Activated T-helper 9 cell treated with anti-CD3 and anti-CD28 coated beads, Interleukin-2, amount 50 U/mL, for 16 hours (primary cell): ENCODE measurements at regions not wholly inside any gene's neighbourhood (a gene's known extent, or its start where the extent isn't known, plus 50 kb on each side); places are given as distances from the start of the nearest gene placed in this dataset.
"Not testable (repeated sequence)": the region's sequence is repeated elsewhere in the genome, so short reads cannot be mapped to it uniquely, and the experiment has no call there.

Experiments used
- DNase-seq: peaks from one replicate; pipeline ENCODE4 v3.0.0-alpha.2; 2020; ENCODE audit warnings: low read depth

DNA sequence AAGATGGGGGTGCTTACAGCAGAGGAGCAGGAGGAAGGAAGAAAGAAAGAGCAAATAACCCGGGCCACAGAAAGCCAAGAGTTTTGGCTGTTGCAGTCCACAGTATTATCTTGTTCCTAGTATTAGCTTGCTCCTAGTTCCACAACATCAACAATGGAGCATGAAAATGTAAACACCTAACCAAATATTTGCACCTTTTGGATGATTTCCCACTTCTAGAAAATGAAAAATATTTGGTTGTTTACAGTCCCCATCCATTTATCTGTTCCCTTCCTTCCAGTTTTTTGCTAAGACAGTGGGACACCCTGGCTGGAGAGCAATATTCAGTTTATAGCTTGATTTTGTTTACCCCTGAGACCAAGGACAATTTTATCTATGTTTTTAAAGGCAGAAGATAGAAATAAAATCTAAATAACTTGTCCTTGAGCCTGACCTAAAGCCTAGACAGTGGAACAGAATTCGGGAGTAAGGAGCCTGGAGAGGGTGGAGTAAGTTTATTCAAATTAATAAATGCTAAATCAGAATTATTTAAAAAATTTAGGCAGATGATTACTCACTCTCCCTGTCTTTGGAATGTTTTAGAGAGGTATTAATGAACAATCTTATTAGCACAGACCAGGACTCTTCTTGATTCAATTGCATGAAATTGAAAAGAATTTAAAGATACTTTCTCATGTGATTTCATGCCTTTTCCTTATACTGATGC, 51.6 kb downstream of the RESF1 start:
- no peak for DNase-seq

DNA sequence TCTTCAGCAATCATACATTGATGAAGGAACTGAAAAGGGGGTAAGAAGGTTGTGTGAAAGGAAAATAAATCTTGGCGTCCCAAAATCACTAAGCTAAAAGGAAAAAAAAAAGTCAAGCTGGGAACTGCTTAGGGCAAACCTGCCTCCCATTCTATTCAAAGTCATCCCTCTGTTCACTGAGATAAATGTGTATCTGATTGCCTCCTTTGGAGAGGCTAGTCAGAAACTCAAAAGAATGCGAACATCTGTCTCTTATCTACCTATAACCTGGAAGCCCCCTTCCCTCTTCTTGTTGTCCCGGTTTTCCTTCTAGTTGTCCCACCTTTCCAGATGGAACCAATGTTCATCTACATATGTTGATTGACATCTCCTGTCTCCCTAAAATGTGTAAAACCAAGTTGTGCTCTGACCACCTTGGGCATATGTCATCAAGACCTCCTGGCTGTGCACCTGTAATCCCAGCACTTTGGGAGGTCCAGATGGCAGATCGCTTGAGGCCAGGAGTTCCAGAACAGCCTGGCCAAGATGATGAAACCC, 53.1 kb downstream of the RESF1 start:
- DNase-seq: no peak

DNA sequence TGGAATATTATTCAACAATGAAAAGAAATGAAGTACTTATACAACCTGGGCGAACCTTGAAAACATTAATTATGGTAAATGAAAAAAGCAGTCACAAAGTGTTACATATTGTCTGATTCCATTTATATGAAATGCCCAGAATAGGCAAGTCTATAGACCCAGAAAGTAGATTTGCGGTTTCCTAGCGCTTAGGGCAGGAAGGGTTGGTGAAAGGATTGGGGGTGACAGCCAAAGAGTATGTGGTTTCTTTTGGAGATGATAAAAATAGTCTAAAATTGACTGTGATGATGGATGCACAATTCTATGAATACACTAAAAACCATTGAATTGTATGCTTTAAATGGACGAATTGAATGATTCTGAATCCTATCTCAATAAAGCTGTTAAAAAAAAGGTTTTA, 55.8 kb downstream of the RESF1 start:
- DNase-seq: no peak

DNA sequence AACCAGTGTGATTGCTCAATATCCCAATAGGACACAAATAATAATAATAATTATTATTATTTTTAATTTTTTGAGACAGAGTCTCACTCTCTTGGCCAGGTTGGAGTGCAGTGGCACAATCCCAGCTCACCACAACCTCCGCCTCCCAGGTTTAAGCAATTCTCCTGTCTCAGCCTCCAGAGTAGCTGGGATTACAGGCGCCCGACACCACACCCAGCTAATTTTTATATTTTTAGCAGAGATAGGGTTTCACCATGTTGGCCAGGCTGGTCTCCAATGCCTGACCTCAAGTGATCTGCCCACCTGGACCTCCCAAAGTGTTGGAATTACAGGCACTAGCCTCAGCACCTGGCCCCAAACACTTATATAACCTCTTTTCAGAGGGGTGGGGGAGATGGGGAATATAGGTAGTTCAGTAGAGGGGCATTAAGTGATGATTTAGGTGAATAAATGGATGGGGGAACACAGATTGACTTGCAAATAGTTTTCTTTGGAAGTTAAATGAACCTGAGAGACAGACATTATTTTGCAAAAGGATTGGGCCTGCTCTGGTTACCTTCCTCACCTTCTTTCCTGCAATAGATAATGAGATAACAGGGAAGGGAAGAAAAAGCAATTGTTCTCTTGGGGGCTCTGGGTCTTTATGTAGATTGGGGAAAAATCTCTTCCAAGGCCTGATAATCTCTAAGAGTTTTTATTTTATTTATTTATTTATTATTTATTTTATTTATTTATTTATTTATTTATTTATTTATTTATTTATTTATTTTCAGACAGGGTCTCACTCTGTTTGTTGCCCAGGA, 57.7 kb downstream of the RESF1 start:
- no peak for DNase-seq

DNA sequence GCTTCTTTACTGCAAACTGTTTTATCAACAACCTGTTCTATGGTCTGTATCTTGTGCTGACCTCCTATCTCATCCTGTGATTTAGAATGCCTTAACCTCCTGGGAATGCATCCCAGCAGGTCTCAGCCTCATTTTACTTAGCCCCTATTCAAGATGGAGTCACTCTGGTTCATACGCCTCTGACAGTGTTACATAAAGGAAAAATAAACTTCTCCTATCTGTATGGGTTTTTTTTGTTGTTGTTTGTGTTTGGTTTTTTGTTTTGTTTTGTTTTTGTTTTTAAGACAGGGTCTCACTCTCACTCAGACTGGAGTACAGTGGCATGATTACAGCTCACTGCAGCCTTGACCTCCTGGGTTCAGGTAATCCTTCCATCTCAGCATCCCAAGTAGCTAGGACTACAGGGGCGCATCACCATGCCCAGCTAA, 62.1 kb downstream of the RESF1 start:
- no peak for DNase-seq

DNA sequence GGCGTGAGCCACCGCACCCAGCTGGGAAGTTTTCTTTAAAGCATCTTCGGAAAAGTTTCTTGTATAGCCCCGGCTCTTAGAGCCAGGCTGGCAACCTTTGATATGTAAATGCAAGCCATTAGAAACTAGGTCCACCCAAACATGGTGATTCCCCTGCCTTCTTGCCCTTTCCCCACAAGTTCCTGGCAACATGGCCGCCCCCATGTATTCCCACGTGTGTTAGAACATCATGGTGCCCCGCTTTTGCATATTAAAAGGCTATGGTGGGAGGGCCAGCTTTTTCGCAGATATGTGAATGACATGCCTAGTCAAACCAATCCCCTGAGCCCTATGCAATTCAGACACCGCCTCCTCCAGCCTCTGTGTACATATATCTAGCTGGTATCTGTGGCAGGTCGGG, 63.2 kb downstream of the RESF1 start:
- DNase-seq: not testable (repeated sequence)

DNA sequence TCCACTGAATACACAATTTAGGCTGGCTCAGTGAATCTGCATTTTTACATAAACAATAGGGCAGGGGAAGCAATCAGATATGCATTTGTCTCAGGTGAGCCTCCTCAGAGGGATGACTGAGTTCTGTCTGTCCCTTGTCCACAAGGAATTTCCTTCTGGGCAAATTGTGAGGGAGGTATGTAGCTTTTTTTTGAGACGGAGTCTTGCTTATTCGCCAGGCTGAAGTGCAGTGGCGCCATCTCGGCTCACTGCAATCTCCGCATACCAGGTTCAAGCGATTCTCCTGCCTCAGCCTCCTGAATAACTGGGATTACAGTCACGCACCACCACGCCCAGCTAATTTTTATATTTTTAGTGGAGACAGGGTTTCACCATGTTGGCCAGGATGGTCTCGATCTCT, 64.6 kb downstream of the RESF1 start:
- not testable (repeated sequence) for DNase-seq

DNA sequence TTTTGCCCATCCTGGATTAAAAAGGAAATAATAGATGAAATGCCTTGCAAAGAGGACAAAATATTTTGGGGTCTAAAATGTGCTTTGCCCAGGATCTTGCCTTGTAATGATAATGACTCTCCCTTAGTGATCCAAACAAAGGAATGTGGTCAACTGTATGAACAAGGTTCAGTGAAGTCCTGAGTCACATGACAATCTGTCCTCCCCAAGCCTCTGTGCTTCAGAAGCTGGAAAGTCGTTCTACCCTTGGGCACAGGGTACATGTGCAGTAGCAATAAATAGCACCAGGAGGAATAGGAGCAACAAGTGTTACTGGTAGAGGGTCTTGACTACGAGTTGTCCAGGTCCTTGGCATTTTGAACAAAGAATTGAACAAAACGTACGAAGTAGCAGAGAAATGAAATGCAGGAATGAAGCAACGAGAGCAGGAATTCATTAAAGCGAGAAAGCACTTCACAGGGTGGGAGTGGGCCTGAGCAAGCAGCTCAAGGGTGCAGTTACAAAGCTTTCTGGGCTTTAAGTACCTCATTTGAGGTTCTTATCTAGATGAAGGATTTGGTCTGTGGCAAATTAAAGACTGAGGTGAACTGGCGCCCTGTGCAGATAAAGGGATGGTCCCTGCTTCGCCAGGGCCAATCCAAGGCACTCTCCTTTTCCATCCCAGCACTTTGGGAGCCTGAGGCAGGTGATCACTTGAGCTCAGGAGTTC, 65.8 kb downstream of the RESF1 start:
- DNase-seq: no peak

DNA sequence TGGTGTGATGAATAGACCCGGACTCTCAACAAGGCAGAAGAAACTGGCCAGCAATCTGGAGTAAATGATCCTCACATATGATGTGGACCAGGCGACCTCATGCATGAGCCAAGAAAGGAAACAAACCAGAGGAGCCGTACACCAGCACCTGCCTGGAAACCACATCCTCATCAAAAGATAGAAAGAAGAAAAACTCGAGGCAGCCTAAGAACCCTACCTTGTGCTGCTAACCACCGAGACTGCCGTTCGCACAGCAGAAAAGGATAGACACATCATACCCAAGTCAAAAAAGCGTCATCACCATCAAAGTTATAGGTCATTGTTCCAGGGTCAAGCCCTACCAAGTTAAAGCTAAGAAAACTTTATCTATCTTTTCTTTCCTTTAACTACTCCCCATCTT, 66.7 kb downstream of the RESF1 start:
- peak; percentile 2 for DNase-seq

DNA sequence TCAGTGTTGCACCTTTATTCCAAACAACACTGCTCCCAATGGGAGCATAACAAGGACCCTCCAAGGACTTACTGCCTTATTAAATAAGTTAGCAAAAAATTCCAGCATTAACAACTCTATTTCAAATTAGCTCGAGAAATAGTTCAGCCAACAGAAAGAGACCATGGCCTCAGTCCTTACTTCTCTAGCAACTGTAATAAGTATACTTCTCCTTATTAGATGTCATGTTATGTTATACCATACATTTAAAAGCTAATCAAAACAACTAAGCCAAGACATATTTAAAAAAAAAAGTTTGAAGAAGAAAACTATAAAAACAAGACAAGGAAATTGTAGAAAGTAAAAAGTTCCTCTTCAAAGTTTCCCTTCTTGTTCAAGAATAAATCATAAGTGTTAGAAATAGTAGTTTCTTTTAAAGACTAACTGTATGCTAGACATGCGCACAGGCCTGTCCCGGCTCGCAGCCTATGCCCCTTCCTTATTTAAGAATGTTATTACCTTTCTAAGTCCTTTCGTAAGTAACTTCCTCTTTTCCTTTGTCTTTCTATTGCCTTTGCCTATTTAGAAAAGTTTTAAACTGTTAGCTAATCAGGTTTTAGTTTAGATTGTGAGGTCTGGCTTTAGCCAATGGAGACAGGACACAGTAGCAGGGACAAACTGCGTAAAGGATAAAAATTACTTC, 68.6 kb downstream of the RESF1 start:
- no peak for DNase-seq

DNA sequence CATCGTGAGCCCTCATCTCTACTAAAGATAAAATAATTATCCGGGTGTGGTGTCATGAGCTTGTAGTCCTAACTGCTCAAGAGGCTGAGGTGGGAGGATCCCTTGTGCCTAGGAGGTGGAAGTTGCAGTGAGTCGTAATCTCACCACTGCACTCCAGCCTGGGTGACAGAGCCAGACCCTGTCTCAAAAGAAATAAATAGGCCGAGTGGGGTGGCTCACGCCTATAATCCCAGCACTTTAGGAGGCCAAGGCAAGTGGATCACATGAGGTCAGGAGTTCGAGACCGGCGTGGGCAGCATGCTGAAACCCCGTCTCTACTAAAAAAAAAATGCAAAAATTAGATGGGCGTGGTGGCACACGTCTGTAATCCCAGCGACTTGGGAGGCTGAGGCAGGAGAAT, 70.9 kb downstream of the RESF1 start:
- DNase-seq: no peak

DNA sequence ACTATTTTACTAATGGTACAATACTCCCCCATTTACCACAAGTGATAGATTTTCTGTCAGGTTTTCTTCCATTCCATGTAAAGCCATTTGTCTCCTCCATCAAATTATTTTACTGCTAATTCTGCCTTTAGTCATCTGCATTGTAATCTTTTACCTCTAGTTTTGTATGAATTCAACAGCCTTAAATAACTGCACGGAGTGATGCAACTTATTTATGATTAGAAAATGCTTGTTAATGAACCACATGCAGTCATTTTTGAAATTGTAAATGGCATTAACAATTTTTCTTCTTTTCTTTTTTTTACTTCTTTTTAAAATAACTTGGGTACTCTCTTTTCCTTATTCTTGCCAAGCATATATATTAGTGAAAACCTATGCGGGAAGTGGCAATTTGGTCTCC, 71.5 kb downstream of the RESF1 start:
- DNase-seq: no peak

DNA sequence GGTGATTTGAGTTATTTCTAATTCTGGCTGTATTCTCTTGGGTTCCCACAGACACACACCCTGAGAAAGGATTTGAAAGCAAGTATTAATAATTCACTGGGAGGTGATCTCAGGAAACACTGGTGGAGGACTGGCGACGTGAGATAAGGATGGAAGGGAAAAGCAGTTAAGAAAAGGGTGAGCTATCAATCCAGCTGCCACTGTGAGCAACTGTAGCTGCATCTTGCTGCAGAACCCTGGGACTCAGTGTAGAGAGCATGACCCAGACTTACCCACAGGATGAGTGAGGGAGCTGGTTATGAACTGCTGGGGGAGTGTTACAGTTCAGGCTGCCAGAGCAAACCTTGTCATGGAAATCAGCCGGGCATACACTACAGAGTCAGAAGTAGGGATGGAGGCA, 71.9 kb downstream of the RESF1 start:
- DNase-seq: no peak

DNA sequence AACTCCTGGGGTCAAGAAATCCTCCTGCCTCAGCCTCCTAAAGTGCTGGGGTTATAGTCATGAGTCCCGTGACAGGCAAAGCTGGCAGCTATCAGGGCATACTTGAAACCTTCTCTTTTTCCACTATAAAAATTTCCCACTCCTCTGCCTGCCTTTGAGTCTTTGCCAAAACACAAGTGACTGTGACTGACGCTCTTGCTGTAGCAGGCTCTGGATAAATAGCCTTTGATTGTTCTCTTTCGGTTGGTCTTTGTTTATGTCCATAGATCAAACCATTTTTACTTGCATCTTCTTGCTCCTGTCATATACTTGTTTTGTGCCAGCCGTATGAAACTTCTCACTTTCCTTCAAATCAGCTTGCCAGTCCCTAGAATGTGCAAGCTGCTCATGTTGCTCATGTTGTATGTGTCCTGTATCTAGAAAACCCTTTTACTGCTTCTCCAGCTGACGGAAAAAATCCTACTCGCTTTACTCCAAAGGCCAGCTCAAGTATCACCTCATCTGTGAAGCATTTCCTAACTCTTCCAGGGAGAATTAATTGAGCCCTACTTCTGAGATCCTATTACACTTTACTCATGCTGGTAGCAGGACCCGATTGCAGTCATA, 73.1 kb downstream of the RESF1 start:
- no peak for DNase-seq

DNA sequence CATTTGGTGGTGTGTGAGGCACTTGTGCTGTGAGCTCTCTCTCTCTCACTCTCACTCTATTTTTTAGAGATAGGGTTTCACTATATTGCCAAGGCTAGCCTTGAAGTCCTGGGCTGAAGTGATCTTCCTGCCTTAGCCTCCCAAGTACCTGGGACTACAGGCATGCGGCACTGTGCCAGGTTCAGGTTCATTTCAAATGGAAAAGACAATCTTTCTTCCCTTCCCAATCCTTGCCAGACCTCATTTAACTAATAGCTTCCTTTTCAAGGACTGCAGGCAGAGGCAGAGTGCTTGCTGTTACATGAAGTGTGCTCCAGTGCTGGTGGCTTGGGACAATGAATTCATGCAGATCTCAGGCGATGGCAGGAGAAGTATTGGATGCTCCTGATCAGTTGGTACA, 73.2 kb upstream of the BICD1 start:
- no peak for DNase-seq

DNA sequence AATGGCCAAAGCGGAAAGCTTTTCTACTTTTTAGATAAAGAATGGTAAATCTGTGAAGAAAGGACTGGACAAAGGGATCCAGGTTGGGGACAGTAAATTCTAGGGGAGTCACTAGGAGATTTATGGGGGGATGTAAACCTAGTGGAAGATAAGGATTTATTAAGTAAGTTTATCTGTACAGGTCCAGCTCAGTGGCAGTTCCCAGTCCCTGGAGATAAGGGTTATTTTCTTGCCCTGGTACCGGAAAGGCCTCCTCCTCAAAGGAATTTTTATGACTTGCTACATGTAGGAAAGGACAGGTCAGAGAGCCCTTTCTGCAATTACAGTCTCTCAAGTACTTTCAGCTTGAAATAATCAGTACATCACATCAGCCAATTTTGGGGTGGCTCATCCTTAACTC, 72.6 kb upstream of the BICD1 start:
- no peak for DNase-seq

DNA sequence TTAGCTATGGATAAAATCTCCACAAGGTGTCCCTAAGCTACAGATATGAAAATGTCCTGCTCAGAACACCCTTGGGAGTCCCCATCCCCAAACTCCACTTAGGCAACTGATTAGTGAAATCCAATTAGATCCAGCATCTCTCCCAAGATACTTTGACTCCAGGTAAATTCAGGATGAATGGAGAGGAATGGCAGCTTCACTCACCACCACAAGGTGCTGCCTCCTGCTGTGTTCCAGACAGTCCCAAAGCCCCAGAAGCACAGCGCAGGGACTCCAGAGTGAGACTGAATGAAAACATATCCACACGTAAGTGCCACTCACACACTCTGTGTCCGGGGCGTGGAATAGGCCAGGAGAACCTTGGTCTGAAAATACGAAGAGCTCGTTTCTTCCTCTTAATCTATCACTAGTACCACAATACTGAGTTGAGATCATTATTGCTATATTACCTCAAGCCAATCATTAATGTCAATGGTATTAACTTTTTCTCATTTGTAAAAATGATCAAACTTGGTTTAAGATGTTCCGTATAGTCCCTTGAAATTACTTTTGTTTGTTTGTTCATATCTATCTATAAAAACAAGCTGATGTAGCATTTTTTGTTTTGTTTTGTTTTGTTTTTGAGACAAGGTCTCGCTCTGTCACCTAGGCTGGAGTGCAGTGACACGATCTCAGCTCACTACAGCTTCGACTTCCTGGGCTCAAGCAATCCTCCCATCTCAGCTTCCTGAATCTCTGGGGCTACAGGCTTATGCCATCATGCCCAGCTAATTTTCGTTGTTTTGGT, 70.0 kb upstream of the BICD1 start:
- DNase-seq: no peak

DNA sequence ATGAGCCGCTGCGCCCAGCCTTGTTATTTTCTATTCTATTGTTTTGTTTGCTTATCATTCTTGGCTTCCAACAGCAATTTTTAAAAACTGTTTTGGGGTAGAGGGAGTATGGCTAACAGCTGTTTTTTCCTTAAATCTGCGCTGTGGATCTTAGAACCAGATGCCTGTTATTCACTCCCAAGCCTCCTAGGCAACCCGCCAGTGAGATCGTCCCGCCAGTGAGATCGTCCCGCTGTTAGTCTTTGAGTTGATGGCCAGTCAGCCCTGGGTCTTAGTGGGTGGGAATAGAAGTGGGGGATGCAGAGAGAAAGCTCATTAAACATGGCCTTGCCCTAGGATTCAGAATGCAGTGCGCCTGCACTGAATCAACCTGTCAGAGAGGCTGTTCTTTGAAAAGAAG, 67.3 kb upstream of the BICD1 start:
- DNase-seq: no peak

DNA sequence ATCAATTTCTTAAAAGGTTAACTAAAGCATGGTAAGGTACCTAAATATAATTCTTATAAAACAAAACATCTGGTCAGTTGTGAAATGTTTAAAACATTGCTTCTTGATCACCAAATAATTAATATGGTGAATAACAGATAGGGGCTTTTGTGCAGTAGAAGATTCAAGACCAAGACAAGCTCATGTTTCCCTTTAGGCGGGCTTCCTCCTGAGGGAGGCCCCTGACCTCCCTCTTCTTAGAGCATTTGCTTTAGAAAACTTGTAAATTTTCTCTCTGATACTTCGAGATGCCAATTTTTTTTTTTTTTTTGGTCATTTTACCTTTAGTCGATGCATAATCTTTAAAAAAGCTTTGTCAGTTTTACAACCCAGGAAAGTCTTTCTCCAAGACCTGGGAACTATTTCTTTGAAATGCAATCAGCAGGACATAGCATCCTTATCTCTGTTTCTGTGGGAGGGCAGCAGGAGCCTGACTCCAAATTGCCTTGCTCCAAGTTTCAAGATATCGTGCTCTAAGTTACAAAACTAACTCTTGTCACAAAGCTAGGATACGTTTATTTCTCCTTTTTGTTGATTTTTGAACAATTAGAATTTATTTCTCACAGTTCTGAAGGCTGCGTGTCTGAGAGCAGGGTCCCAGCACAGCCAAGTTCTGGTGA, 66.6 kb upstream of the BICD1 start:
- no peak for DNase-seq

DNA sequence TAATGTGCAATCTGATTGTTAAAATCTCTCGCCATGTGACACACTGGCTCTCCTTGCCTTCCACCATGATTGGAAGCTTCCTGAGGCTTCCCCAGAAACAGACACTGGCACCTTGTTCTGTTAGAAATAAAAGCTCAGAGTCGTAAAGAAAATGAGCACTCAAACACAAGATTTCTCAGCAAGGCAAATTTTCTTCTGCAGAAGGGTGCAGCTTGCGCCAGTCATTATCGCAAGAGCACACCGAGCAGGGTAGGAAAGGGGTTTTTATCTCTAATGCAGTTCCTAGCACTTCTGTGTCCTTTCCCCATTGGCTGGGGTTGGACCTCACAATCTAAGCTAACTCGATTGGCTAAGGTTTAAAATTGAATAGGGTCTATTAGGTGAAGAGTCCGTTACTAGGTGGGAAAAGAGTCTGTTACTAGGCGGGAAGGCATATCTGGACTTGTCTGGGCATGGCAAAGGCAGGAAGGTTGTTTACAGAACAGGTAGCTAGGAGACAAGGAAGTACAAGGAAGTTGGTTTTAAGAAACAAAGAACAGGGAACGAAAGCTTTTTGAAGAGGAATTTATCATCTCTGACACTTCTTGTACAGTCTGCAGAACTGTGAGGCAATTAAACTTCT, 62.6 kb upstream of the BICD1 start:
- no peak for DNase-seq
